NCI-H1048 (cell line): ENCODE measurements at regions not wholly inside any gene's neighbourhood (a gene's known extent, or its start where the extent isn't known, plus 50 kb on each side); places are given as distances from the start of the nearest gene placed in this dataset.

Experiments
- DNase-seq: peaks from one replicate; lab custom pipeline; 2025; lab: John Stamatoyannopoulos, UW

DNA sequence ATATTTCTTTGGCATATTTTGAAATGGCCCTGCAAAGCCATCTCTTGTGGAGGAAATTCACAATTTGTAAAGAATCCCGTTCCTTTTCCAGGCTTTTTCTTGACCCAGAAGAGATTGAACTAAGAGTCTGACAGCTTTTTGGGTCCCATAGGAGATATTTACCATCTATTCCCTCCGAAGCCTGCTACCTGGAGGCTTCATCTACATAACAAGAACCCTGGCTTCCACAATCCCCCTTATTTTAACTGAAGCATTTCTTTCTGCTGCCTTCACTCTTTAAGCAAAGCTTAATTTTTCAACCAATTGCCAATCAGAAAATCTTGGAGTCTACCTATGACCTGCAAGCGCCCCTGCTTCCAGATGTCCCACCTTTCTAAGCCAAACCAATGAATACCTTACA is 248.1 kb upstream of the GADL1 start:
- no peak for DNase-seq

DNA sequence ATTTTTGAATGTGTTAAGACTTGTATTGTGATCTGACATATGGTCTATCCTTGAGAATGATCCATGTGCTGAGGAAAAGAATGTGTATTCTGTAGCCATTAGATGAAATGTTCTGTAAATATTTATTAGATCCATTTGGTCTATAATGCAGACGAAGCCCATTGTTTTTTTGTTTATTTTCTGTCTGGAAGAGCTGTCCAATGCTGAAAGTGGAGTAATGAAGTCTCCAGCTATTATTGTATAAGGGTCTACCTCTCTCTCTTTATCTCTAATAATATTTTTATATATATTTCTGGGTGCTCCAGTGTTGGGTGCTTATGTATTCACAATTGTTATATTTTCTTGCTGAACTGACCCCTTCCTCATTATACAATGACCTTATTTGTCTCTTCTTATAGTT is 250.6 kb upstream of the GADL1 start:
- DNase-seq = no peak

DNA sequence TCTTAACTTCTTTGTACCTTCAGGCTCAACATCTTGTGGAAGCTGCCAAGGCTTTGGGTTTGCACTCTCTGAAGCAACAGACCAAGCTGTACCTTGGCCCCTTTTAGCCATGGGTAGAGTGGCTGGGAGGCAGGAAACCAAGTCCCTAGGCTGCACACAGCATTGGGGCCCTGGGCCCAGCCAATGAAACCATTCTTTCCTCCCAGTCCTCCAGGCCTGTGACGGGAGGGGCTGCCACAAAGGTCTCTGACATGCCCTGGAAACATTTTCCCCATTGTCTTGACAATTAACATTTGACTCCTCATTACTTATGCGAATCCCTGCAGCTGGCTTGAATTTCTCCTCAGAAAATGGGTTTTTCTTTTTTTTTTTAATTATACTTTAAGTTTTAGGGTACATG is 253.1 kb upstream of the GADL1 start:
- no peak for DNase-seq

DNA sequence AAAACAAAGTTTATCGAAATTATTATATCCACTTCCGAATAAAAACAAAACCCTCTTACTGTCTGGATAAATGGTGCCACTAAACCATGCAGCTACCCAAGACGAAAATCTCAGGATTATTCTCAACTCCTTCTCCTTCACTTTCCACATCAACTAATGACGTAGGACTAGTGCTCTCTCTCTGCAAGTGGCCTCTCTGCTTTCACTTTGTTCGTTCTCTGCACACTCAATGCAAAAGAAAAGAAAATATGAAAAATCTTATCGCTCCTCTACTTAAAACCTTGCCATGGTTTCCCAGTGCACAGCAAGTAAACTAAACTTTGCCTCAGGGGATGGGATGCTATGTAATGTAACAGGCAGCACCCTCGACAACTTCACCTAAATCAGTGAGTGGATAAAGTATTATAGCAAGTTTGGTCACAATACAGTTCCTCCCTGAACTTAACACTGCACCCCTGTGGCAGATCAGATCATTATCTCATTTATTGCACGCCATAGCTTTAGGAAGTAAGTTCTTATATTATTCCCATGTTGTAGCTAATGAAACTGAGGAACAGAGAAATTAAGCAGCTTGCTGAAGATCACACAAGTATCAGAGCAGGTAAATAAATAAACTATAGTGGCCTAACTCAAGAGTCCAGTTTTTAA is 262.7 kb upstream of the GADL1 start:
- no peak for DNase-seq

DNA sequence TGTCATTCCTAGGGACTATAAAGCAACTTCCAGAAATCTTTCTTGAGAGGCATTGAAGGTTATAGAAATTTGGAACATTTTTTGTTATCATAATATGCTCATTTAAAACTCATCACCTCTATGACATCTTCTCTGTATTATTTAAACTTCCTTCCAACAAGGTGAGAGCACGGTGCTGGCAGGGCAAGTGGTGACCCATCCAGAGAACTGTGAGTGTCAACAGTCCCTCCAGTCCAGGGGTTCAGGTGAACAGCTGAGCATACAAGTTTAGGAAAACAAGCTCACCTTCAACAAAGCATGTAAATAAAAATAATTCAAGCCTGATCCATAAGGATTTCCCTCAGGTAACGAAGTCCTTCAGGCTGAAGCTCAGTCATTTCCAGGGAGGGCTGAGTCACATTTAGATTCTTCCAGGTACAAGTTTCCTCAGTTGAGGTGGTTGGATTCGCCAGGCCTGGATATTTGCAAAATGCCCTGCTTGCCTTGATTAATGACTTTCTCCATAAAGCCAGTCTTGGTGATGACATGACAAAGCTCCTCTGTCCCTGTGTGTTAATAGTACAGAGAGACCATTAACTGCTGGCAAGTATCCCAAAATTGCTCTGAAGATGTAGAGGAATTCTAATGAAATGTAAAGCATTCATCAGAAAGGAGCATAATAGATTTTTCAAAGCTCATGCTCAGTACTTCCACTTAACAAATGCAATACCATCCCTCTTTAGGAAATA is 263.6 kb upstream of the GADL1 start:
- peak; percentile 31 for DNase-seq

DNA sequence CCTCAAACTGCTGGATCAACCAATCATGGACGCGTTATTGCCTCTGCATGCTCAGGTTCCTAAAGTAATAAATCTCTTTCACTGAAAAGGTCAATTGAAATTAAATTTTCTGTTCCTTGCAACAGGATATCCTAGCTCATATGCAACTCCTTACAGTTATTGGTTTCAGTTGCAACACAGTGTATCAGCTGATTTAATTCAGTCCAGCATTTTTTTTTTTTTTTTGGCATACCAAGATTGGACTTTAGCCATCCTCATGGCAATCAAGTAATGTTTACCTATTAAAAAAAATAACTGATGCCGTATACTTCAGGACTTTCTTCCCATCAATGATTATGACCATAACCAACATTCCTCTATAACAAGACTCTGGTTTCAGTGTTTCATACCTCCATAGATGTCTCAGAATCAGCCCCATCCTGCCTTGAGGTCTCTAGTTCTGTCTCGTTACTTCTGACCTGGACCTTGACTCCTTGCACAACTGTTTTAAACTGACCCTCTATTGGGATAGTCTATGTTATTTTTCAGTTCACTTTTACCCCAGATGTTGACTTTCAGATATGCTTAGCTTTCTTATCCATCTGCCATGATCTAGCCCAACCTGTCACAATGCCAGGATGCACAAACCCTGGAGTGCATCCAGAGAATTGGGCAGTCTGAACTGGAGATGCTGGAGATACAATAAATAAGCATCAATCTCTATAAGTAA is 265.0 kb upstream of the GADL1 start:
- no peak for DNase-seq

DNA sequence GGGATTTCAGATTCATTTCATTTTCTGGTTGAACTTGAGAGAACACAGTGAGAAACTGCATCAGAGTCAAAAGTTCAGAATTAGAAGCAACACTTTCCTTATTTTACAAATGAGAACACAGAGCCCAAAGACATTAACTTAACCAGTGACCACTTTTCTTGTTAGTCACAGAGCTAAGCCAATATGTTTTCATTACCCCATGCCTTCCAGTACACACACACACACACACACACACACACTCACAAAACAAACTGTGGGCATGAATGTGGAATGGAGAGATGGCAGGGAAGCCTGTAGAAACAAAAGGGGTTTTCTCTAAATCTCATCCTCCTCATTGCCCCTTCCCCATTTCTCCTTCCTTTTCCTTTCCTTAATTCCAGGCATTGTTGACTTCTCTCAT is 267.4 kb upstream of the GADL1 start:
- DNase-seq = no peak

DNA sequence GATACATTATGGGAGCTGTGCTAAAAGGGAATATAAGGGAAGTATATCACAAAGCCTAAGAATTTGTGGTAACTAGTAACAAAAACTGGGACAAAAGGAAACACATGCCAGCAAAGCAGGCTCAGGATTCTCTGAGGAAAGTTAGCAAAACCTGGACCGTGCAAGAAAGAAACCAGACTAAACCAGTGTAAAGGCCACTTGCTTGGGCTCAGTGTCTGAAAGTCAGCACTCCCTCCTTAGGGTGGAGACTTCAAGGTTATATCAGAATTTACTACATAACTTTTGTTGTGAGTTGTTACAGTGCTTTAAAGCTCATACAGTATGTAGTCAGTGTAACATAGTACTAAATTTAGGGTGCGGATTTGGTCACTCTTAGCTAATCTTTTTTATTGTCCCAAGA is 269.9 kb upstream of the GADL1 start:
- no peak for DNase-seq

DNA sequence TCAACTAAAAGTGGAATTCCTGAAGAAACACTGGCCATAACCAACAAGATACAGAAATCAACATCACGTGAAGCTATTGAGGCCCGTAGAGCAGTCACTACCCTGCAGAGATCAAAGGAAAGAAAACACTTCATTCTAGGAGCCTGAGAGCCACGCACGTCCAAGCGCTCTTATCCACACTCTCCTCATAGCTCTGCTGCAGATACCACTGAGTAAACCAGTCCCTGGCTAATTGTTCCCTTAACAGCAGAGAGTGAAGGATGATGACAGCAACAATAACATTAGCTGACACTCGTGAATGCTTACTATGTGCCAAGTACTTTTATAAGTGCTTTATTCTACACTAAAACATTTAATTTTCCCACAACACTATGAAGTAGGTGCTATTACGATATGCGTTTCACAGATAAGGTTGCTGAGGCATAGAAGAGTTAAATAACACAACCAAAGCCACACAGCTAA is 271.0 kb upstream of the GADL1 start:
- no peak for DNase-seq

DNA sequence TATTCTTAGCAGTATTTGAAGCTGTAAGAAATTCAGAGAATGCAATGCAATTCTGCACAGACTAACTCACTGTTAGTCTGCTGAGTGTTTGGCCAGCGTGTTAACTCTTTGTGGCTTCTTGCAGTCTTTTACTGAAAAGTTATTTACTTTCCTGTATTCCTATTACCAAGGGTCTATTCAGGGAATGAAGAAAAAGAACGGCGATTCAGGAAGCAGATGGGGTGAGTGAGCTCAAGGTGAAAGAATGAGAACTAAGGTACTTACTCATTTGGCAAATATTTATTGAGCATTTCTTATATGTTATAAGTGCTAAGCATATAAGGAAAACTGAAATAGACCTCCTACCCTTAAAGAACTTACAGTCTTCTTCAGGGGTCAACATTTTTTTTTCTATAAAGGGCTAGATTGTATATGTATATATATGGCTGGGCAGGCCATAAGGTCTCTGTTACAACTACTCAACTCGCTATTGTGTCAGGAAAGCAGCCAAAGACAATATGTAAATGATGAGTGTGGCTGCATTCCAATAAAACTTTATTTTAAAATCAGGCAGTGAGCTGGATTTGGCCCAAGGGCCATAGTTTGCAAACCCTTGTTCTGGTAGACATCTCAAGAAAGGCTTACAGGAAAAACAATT is 271.9 kb upstream of the GADL1 start:
- no peak for DNase-seq

DNA sequence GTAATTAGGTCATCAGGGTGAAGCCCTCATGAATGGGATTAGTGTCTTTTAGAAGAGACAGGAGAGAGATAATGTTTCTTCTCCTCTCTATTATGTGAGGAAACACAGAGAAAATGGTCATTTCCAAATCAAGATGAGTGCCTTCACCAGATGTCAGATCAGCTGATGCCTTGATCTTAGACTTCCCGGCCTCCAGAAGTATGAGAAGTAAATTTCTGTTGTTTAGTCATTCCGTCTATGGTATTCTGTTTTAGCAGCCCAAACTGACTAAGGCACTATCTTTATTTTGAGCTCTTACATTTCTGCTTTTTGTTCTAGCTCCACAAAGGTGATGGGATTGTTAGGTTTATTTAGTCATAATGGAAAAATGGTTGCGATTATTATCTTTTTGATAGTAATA is 273.2 kb upstream of the GADL1 start:
- no peak for DNase-seq

DNA sequence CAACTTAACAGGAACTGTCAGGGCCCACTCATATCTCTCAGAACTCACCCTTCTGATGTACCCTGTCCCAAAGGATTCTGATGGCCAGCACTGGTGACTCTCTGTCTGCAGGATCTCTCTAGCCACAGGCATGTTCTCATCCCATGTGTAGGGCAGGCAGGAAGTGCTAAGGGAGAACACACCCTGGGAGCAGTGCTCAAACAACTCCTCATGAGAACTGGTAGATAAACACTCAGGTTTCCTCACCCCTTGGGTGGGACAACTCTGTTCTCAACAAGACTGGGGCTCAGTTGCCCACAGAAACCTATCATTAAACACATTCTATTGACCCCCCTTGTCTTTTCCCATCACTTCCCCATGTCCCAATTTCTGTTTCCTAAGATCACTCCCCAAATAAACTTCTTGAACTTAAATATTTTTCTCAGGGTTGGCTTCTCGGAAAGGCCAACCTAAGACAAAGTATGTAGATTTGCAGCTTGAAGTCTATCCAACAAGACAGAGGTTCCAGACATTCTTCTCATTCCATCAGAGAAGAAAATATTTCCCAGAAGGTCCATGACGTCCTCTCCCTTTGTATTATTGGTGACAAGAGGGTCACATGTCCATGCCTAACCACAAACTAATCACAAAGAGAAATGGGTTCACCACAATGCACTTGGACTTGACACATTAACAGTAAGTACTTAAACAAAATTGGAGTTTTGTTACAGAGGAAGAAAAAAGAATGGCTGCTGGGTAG is 276.6 kb upstream of the GADL1 start:
- DNase-seq = no peak

DNA sequence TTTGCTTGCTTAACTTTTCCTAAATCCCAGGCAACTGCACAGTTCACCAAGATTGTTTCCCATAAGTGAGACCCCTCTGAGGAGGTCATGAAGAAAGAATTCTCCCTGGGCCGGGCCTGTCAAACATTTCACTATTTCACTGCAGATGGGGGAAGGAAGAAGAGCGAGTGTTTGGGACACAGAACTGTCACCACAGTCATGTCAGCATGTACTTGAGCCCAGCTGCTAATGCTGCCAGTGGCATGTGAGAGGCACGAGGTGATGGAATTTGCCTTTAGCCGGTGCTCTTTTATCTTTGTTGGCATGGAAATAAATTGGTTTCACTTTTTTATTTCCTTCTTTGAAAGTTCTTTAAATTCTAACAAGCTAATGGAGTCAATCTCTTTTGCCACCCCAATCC is 277.9 kb upstream of the GADL1 start:
- no peak for DNase-seq

DNA sequence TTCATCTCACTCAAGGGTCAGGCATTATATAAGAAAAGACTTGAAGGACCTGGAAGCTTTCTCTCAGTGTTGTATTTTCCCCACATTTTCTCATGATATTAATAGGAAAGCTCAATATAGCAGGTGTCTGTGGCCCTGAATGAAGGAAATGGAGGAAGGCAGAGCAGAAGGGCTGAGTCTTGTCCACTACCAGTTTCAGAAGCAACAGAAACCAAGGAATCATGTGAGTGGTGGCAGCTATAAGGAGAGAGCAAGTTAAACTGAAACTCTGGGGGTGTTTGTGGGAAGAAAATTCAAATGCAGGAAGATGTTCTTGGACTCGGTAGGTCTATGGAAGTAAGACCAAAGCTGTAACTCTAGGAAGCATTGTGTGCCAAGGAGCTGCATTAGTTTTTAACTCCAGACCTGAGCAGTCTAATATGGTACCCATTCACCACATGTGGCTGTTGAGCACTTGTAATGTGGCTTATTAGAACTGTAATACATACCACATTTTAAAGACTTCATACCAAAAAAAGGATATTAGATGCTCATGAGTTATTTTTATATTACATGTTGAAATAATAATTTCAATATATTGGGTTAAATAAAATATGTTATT is 278.8 kb upstream of the GADL1 start:
- DNase-seq = no peak

DNA sequence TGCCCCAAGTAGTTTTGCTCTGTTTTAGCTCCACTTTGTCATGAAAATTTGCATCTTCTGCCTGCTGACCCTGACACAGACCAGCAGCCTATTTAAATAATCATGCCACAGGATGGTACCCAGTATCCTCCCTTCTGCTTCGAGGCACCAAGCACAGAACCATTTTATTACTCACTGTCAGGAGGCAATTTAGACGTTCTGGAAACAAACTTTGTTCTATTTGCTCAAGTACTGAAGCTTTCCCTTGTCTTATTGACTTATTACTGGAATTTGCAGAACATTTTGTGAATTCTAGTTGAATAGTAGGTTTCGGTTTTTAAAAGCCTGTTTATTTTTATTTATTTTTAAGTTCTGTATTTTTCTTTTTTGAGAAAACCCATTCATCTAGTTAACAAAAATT is 279.6 kb upstream of the GADL1 start:
- DNase-seq = no peak

DNA sequence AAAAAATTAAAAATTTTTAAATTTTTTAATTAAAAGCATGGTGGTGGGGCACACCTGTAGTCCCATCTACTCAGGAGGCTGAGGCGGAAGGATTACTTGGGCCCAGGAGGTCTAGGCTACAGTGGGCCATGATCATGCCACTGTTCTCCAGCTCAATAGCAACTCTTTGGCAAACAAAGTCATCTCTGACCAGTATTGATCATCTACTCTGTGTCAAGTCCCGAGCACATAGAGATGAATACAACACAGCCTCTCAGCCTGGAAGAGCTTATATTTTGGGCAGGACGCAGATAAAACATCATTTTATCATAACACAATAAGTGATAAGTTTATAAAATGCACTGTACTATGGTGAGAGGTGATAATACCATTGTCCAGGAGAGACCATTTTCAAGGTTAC is 281.6 kb upstream of the GADL1 start:
- no peak for DNase-seq

DNA sequence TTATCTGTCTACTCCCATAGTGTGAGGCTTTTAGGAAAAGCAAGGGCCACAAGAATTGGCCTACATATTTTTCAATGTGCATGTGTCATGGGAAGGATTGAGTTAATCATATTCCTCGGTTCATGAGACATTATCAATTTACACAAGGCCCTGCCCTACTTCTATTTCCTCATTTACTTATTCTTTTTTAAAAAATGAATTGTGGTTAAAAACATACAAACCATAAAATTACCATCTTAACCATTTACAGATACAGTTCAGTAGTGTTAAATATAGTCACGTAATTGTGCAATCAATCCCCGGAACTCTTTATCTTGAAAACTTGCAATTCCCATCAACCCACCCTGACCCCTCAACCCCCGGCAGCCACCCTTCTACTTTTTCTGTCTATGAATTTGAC is 284.0 kb upstream of the GADL1 start:
- no peak for DNase-seq

DNA sequence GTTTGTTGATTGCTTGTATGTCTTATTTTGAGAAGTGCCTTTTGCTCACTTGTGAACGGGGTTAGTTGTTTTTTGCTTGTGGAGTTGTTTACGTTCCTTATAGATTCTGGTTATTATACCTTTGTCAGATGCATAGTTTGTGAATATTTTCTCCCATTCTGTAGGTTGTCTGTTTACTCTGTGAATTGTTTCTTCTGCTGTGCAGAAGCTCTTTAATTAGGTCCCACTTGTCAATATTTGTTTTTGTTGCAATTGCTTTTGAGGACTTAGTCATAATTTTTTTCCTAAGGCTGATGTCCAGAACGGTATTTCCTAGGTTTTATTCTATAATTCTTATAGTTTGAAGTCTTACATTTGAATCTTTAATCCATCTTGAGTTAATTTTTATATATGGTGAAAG is 285.3 kb upstream of the GADL1 start:
- no peak for DNase-seq

DNA sequence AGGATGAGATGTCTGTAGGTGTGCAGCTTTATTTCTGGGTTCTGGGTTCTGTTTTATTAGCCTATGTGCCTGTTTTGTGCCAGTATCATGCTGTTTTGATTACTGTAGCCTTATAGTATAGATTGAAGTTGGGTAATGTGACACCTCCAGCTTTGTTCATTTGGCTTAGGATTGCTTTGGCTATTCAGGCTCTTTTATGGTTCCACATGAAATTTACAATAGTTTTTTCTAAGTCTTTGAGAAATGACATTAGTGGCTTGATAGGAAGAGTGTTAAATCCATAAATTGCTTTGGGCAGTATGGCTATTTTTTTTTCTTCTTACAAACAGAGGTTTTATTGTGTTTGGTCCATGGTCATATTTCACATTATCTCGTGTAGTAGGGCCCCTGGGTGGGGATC is 285.8 kb upstream of the GADL1 start:
- DNase-seq = no peak

DNA sequence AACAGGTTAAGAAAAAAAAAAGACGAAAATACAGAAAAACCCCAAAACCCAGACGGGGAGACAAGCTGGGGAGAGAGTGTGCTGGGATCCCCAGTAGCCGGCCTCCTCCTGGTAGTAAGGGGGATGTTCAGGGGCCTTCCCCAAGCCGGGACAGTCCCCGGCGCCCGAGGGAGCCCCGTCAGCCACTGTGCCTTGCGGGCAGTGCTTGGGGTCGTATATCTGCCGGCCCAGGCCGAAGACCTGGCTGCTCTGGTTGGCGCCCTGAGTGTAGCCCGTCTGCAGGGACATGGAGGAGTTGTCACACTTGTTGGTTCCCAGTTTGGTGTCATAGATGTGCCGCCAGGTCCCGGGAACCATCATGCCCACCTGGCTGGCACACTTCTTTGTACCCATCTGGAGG is 287.2 kb upstream of the GADL1 start:
- DNase-seq = no peak

DNA sequence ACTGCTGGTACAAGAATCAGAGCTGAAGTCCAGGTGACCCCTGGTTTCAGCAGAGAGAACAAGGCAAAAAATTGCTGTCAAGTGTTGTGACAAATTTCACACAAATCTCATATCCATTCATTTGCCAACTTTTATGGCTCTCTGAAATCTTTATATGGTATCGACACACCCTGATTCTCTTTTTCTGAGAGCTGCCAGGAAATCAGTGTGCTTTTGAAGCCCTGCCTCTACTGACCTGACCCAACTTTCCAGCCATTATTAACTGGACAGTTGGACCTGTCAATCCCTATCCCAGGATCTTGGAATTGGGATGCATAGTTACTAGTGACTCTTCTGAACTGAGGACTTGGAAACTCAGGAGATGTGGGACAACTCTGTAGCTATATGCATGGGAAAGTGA is 288.2 kb upstream of the GADL1 start:
- no peak for DNase-seq
